GM18498 (cell line): ENCODE measurements at regions not wholly inside any gene's neighbourhood (a gene's known extent, or its start where the extent isn't known, plus 50 kb on each side); places are given as distances from the start of the nearest gene placed in this dataset.
A peak's percentile ranks its signal among the peaks of the same experiment; 100 is the strongest.
"Not testable (repeated sequence)": the region's sequence is repeated elsewhere in the genome, so short reads cannot be mapped to it uniquely, and the experiment has no call there.

Experiments
- ATAC-seq: cut with Tn5 transposase; IDR thresholded peaks from one replicate; pipeline ENCODE4 v1.9.1; 2021; ENCODE audit warnings: mild to moderate bottlenecking, moderate library complexity; ENCODE audit not compliant: unreplicated experiment

- ATAC-seq, result no peak
Observed at GRCh38 chr1:157369808-157370521, 182.3 kb downstream of the FCRL5 start.

DNA sequence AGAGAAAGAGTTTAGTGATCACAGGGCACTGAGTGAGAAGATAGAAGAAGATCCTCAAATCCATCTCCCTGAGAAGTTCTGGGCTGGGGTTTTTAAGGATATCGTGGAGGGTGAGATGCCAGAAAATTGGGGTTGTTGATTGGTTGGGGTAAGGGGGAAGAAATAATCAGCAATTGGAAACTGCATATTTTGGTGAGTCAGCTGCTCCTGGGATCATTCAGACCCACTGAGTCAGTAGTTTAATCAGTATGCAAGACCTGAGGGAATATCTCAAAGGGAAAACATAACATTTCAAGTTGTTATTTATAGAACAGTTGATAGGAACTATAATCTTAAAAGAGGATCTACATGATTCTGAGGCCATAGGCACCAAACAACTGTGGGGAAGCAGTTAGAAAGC is 183.4 kb downstream of the FCRL5 start:
- ATAC-seq, result not testable (repeated sequence)

GRCh38 chr1:157368363-157368762 is 184.0 kb downstream of the FCRL5 start:
- no peak for ATAC-seq

- ATAC-seq, result no peak
Observed at GRCh38 chr1:157367870-157368269, 184.4 kb downstream of the FCRL5 start.

GRCh38 chr1:157367091-157367739 is 185.1 kb downstream of the FCRL5 start:
- ATAC-seq, result no peak

- ATAC-seq, result no peak
Observed at GRCh38 chr1:157364612-157365011, 187.7 kb downstream of the FCRL5 start.

DNA sequence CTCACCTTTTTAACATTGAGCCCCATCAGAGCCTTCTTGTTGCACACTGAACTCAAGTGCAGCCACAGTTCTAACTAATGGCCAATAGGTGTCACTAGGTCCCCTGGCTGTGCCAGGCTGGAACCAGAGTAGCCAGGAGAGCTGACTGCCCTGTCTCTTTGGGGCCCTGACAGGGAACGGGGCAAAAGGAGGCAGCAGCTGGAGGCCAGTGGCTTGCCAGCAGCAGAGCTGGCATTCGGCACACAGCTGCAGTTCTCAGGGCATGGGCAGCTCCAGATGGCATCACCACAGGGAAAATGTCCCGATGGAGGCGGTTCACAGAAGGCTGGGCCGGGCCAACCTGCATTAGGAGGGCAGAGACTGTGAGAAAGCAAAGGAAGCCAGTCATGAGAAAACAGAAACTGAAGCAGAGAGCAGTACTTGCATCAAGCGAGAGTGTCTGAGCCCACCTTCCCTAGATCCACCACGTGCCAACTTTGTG is 188.6 kb downstream of the FCRL5 start:
- peak; percentile 81 for ATAC-seq

DNA sequence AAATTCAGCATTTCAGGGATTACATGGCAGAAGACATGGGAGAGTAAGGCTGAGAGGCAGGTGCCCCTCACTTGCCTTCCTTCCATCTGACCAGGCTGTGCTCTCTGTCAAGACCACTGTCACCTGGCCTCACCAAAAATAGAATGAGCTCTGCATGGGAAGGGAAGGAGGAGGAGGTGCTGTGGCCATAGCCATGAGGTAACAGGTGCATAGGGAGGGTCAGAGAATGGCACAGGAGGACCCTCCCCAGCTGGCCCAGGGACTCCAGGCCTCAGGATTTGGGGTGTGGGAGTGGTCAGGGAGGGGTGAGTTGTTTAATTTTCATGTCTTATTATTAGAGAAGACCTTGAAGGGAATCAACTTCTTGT is 192.3 kb downstream of the FCRL5 start:
- no peak for ATAC-seq

DNA sequence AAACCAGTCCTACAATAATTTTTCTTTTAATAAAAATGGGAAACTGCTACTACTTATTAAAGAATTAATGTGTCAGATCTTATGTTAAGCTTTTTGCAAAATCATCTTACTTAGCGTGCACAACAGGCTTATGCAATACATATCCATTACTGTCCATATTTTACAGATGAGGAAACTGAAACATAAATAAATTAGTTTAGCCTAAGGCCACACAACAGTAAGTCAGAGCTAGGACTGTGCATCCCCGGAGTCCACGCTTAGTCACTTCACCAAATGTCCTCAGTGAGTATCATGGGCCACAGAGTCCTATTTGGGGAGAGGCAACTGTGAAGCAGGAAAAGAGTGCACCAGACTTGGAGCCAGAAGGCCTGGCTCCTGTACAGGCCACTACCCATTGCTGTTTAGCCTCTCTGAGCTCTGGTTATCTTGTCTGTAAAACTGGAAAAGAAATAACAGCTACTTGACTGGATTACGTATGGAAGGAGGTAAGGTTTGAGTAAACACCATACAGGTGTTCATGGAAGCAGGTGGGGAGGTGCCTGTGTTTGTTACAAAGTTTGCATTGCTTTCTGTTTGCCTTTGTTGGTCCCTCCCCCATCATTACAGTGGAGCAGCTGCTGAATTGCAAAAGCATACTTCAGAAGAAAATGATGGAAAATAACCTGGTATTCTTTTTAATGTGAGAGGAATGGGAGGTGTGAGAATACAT is 192.8 kb downstream of the FCRL5 start:
- ATAC-seq, result no peak

GRCh38 chr1:157357111-157357510 is 195.2 kb downstream of the FCRL5 start:
- no peak for ATAC-seq

DNA sequence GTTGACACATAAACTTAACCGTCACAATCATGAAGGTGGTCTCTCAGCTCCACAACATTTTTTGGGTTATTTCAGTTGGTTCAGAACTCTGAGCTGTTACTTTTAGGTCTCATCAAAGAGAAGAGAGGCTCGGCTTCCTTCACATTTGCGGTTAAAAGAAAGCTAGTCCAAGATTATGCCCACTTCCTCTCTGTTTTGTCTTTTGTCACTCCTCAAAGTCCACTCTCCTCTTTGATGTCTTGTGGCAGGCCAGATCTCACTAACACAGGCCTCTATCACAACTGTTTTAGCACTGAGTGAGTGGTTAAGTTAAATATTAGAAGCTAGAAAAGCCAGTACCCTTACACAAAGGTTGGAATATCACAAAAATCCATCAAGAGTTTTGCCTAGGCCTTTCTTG is 195.7 kb downstream of the FCRL5 start:
- no peak for ATAC-seq

DNA sequence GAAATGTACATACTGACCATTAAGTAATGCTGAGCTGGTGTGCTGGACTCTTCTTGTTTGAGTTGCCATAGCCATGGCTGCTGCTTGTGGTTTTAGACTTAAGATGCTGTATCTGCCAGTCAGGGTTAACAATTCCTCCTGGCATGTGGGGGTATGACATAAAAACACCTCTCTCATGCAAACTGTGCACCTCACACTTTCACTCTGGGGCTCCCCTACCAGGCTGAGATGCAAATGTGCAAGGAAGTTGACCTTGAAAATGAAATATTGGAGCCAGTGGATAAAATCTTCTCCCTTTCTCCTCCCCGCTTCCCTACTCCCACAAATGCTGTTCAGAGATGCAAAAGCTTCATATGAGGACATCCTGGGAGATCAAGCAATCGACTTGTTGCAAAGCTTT is 198.8 kb downstream of the FCRL5 start:
- no peak for ATAC-seq

DNA sequence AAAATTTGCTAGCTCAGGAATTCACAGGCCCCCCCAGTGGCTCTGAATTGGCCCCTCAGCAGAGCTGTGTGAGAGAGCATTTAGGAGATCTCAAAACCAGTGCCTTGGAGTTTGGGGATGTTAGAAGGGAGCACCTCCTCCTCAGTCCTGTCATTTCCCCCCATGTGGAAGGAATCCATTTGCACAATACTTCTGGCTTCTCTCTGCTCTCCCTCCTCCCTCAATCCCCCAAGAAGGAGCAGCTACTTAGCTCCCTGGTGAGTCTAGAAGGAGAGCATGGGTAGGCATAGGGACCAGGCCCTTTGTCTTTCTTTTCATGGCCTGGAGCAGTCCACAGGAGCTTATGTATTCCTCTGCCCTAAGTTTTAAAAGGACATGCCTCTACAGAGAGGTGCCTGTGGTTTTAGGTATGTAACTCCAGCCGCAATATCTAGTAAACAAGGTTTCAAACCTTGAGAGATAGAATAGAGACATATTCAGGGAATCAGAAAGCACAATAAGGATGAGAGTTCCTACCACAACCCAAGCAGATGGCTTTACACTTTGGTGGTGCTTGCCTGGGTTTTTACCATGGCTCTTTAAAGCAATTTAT is 199.4 kb downstream of the FCRL5 start:
- ATAC-seq, result no peak

GRCh38 chr1:157352216-157352615 is 200.1 kb downstream of the FCRL5 start:
- no peak for ATAC-seq

DNA sequence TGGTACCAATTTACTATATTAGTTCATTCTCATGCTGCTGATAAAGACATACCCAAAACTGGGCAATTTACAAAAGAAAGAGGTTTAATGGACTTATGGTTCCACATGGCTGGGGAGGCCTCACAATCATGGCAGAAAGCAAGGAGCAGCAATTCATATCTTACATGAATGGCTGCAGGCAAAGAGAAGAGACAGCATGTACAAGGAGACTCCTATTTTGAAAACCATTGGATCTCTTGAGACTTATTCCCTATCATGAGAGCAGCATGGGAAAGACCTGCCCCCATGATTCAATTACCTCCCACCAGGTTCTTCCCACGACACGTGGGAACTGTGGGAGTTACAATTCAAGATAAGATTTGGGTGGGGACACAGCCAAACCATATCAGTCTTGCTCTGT is 200.5 kb downstream of the FCRL5 start:
- ATAC-seq, result not testable (repeated sequence)

DNA sequence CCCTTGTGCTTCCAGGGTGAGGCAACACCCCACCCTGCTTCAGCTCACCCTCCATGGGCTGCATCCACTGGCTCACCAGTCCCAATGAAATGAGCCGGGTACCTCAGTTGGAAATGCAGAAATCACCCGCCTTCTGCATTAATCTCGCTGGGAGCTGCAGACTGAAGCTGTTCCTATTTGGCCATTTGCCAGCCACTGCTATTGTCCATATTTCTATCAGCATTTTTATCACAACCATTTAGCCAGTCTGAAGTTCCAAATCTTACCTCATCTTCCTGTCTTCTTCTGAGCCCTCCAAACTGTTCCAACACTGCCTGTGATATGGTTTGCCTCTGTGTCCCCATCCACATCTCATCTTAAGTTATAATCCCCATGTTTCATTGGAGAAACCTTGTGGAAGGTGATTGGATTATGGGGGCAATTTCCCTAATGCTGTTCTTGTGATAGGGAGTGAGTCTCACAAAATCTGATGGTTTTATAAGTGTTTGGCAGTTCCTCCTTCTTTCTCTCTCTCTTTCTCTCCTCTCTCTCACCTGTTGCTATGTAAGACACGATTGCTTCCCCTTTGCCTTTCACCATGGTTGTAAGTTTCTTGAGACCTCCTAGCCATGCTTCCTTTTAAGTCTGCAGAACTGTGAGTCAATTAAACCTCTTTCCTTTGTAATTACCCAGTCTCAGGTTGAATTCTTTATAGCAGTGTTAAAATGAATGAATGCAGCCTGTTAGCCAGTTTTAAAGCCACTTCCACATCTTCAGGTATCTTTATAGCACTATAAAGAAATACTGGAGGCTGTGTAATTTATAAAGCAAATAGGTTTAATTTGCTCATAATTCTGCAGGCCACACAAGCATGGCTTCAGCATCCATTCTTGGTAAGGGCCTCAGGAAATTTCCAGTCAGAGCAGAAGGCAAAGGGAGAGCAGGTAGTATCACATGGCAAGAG is 203.5 kb downstream of the FCRL5 start:
- ATAC-seq, result no peak

DNA sequence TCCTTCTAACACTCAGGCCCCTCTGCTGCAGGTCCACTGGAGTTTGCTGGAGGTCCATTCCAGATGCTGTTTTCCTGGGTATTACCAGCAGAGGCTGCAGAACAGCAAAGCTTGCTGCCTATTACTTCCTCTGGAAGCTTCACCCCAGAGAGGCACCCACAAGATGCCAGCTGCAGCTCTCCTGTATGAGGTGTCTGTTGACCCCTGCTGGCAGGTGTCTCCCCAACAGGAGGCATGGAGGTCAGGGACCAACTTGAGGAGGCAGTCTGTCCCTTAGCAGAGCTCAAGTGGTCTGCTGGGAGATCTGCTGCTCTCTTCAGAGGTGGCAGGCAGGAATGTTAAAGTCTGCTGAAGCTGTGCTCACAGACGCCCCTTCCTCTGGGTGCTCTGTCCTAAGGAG is 204.8 kb downstream of the FCRL5 start:
- ATAC-seq, result no peak

GRCh38 chr1:157337785-157338184 is 199.6 kb upstream of the ETV3 start:
- ATAC-seq, result not testable (repeated sequence)

DNA sequence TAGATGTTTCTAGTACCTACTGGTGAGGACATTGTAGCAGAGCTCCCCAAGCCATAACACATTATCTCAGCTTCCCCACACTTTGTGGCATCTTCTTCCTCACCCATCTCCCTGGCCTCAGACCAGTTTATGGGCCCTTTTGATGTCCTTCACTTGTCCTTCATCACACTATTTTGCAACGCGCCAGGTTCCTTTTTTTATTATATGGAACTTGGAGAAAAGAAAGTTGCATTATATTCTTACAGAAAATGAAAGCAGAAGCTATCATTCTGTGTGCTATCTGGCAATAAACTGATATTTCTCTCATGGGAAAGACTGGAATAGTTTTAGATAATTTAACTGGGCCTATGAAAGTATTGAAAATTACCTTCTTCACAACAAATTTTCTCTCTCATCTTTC is 196.9 kb upstream of the ETV3 start:
- no peak for ATAC-seq

DNA sequence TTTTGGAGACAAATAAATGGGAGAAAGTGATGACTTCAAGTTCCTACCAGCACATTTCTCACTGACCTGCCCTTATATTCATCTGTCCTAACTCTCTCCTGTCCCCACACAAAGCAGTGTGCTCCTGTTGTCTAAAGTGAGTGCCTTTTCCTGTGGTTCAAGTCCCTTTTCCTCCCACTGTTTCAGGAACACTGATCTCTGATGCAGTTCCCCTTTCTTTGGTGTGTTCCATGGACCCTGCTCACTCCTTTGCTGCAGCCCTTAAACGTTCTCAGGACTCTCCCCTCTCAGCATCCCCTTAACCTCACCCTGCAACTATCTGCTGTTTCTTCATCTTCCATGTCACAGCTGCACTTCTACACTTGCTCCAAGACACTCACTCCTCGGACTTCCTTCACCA is 195.8 kb upstream of the ETV3 start:
- no peak for ATAC-seq

DNA sequence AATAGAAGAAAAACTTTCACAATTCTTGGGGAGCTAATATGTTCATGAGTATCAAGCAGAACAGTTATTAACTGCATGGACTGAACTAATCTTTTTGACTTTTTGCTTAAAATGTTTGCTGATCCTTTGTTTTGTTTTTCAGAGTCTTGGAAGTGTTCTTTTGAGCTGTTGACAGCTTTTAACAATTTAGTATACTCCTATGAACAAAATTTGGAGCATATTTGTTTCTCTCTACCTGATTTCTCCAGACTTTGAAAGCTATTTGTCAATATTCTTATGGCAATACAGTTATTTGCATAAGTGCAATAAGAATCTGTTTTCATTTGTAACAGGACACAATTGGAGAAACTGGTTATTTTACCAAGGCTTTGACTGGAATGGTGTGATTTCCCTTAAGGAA is 192.0 kb upstream of the ETV3 start:
- ATAC-seq, result not testable (repeated sequence)
